Retinal pigment epithelial cell (primary cell): ENCODE measurements at regions not wholly inside any gene's neighbourhood (a gene's known extent, or its start where the extent isn't known, plus 50 kb on each side); places are given as distances from the start of the nearest gene placed in this dataset.
"Not testable (repeated sequence)": the region's sequence is repeated elsewhere in the genome, so short reads cannot be mapped to it uniquely, and the experiment has no call there.

Source experiments
- DNase-seq: peaks from one replicate; pipeline ENCODE4 v3.0.0-alpha.2; 2010; ENCODE audit warnings: low read depth
- H3K4me3 ChIP-seq: 2 replicates; pipeline ENCODE4 v1.5.1; 2011; ENCODE audit warnings: mild to moderate bottlenecking, low read length, control low read depth, moderate library complexity
- TF ChIP-seq, protein P1 (sequence below): conservative IDR thresholded peaks from 2 replicates; pipeline ENCODE4 v1.5.1; 2011; ENCODE audit warnings: low read depth, low read length, control low read depth, inconsistent platforms

GRCh38 chr3:197367081-197367780, 68.8 kb upstream of the DLG1 start:
- DNase-seq = peak; percentile 94
- TF ChIP-seq, protein P1, sequence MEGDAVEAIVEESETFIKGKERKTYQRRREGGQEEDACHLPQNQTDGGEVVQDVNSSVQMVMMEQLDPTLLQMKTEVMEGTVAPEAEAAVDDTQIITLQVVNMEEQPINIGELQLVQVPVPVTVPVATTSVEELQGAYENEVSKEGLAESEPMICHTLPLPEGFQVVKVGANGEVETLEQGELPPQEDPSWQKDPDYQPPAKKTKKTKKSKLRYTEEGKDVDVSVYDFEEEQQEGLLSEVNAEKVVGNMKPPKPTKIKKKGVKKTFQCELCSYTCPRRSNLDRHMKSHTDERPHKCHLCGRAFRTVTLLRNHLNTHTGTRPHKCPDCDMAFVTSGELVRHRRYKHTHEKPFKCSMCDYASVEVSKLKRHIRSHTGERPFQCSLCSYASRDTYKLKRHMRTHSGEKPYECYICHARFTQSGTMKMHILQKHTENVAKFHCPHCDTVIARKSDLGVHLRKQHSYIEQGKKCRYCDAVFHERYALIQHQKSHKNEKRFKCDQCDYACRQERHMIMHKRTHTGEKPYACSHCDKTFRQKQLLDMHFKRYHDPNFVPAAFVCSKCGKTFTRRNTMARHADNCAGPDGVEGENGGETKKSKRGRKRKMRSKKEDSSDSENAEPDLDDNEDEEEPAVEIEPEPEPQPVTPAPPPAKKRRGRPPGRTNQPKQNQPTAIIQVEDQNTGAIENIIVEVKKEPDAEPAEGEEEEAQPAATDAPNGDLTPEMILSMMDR = no peak
- no peak overlapping the region for H3K4me3 ChIP-seq

GRCh38 chr3:197366301-197367044, 68.1 kb upstream of the DLG1 start:
- H3K4me3 ChIP-seq = no peak overlapping the region
- DNase-seq = peak; percentile 88
- TF ChIP-seq, protein P1 = no peak

DNA sequence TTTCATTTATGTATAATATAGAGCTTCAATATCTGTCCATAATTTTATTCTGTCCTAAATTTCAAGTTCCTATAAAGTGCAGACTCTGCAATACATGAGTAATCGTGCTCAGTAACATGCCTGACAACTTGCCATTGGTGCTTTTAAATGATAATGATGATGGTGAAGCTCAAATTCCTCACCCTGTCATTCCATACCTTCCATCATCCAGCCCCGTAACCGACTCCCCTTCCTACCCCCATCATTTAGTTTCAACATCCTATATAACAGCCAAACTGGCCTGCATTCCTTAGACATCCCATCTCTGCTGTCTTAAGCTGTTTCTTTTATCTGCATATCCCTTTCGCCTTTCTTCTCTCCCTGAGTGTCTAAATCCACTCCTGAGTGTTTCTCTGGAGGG, 67.2 kb upstream of the DLG1 start:
- DNase-seq = no peak
- TF ChIP-seq, protein P1 = no peak
- no peak overlapping the region for H3K4me3 ChIP-seq

GRCh38 chr3:197364410-197365071, 66.1 kb upstream of the DLG1 start:
- TF ChIP-seq, protein P1 = no peak
- DNase-seq = no peak
- H3K4me3 ChIP-seq = no peak overlapping the region

- no peak overlapping the region for H3K4me3 ChIP-seq
- TF ChIP-seq, protein P1 = no peak
- no peak for DNase-seq
Observed at GRCh38 chr3:197363553-197364409, 65.4 kb upstream of the DLG1 start.

GRCh38 chr3:197362081-197362480, 63.7 kb upstream of the DLG1 start:
- TF ChIP-seq, protein P1 = no peak
- DNase-seq = no peak
- H3K4me3 ChIP-seq = no peak overlapping the region

DNA sequence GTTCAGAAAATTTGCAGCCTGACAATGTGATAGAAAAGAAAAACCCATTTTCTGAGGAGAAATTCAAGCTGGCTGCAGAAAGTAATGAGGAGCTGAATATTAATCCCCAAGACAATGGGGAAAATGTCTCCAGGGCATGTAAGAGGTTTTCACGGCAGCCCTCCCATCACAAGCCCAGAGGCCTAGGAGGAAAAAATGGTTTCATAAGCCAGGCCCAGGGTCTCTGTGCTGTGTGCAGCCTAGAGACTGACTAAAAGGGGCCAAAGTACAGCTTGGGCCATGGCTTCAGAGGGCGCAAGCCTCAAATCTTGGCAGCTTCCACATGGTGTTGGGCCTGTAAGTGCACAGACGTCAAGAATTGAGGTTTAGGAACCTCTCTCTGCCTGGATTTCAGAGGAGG, 61.7 kb upstream of the DLG1 start:
- not testable (repeated sequence) for DNase-seq, H3K4me3 ChIP-seq

DNA sequence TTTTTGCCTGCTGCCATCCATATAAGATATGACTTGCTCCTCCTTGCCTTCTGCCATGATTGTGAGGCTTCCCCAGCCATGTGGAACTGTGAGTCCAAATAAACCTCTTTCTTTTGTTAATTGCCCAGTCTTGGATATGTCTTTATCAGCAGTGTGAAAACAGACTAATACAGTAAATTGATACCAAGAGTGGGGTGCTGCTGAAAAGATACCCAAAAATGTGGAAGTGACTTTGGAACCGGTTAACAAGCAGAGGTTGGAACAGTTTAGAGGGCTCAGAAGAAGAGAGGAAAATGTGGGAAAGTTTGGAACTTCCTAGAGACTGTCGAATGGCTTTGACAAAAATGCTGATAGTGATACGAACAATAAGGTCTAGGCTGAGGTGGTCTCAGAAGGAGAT, 61.1 kb upstream of the DLG1 start:
- H3K4me3 ChIP-seq, DNase-seq: not testable (repeated sequence)
